GM12872 (cell line): ENCODE measurements at regions not wholly inside any gene's neighbourhood (a gene's known extent, or its start where the extent isn't known, plus 50 kb on each side); places are given as distances from the start of the nearest gene placed in this dataset.

ENCODE experiments used
- TF ChIP-seq, protein P1 (sequence below): IDR thresholded peaks from 3 replicates; pipeline ENCODE4 v1.5.1; 2011; ENCODE audit warnings: low read depth, mild to moderate bottlenecking, low read length, moderate library complexity; ENCODE audit not compliant: insufficient read depth

DNA sequence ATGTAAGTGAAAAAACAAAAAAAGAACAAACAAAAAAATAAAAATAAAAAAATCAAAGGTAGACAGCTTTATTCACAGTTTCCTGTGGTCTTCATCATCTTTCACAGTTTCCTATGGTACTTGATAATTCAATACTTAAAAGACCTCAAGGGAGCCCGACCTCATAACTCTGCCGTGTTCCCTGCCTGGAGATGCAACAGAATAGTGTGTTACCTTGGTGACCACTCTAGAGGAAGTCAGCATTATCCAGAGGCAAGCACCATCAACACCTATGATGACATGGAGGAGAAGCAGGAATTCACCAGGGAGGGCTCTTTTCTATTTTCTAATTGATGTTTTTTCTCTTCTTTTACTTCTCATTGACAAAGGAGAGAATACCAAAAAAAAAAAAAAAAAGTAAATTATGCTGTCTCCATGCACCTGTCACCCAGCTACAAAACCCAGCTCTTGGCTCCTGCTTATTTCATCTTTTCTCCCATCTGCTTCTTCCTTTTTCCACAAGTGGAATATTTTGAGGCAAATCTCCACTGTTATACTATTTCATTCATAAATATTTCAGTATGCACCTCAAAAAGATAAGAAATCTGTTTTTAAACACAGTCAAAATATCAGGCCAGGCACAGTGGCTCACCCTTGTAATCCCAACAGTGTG lies 95.8 kb upstream of the STXBP5 start:
- TF ChIP-seq, protein P1, sequence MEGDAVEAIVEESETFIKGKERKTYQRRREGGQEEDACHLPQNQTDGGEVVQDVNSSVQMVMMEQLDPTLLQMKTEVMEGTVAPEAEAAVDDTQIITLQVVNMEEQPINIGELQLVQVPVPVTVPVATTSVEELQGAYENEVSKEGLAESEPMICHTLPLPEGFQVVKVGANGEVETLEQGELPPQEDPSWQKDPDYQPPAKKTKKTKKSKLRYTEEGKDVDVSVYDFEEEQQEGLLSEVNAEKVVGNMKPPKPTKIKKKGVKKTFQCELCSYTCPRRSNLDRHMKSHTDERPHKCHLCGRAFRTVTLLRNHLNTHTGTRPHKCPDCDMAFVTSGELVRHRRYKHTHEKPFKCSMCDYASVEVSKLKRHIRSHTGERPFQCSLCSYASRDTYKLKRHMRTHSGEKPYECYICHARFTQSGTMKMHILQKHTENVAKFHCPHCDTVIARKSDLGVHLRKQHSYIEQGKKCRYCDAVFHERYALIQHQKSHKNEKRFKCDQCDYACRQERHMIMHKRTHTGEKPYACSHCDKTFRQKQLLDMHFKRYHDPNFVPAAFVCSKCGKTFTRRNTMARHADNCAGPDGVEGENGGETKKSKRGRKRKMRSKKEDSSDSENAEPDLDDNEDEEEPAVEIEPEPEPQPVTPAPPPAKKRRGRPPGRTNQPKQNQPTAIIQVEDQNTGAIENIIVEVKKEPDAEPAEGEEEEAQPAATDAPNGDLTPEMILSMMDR: no peak

DNA sequence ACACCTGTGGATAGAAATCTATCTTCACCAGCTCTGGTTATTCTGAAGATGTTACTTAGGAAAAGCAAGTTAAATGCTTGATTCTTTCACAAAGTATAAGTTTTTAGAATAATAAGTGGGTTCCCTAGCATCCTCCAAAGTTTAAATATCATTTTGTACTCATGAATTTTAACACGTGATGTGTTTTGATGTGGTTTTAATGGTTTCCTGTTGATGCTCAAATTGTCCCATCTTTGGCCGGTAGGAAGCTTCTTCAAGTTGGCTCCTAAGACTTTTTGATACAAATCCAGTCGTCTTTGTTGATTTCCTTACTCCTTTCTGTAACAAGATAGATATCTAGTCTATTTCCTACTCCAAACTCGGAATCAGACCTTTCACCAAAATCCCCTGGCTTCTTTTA lies 94.5 kb upstream of the STXBP5 start:
- TF ChIP-seq, protein P1: no peak

DNA sequence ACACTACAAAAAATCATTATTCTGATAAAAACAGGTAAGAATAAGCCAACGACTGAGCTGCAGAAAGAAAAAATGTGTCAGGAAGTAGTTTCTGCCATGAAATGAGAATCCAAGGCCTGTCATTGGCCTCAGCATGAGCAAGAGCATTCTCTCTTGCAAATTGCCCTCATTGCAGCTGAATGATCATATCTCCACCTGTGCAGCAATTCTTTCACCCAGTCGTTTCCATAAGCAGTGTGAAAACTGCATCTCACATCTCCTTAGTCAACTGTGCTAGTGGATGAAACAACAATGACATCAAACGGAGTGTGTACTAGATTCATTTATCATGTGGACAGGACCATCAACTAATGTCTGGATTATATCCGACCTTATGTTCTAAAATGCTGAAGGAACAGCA lies 88.2 kb upstream of the STXBP5 start:
- TF ChIP-seq, protein P1: no peak

DNA sequence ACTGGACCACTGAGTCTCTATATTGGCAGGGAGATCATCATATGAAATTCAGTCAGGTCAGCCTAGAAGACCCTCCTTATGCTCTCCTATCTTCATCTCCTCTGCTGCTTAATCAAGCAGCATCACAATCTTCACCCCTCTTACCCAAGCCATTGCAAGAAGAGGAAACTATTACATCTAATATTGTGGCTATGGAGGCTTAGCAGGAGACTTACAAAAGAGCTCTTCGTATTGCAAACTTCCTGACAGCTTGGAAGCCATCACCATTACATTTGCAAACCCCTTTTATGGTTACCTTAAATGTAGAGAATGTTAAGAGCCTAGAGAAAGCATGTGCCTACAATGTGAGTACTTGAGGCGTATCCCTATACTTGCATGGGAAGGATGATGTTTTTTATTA lies 87.2 kb upstream of the STXBP5 start:
- TF ChIP-seq, protein P1: no peak

DNA sequence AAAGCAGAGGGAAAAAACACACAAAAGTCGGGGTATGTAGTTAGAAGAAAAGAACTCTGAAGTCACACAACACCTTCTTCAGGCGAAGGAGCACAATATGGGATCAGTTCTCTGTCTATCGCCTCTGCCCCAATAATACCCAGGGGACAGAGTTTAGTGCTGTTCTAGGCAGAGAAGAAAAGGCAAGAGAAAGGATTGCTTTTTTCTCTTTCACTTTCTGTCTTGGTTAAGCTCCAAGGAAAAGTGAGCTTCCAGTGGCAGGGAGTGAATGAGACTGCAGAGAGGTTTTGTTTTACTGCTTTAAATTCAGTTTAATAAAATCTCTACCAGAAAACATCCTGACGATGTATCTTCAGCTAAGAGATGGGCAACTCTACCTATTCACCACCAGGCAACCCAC lies 86.6 kb upstream of the STXBP5 start:
- TF ChIP-seq, protein P1: no peak

DNA sequence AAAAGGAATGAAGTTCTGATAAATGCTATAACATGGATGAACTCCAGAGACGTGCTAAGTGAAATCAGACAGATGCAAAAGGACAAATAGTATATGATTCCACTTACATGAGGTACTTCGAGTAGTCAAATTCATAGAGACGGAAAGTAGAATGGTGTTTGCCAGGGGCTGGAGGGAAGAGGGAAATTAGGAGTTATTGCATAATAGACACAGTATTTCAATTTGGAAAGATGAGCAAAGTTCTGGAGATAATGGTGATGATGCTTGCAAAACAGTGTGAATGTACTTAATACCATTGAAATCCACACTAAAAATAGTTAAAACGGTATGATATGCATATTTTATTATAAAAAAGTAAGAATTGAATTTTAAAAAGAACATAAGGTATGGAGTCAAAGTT lies 84.9 kb upstream of the STXBP5 start:
- TF ChIP-seq, protein P1: no peak

DNA sequence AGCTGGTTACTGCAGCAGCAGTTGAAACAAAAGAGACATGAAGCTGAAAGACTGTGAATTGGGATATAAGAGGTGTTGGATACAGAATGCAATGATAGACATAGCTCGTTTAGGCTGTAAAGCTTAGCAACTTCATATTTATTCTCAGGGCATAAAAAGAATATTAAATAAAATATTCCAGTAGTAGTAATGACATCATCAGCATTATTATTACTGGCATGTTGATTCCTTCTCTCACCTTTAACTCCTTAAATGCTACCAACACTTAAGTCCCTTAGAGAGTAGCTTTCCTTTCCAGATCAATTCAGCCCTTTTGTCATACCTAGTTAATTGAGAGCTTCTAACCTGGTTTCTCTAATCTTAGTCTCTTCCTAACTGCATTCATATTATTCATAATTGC lies 81.4 kb upstream of the STXBP5 start:
- TF ChIP-seq, protein P1: no peak
